ENCODE measurements at regions not wholly inside any gene's neighbourhood (a gene's known extent, or its start where the extent isn't known, plus 50 kb on each side); places are given as distances from the start of the nearest gene placed in this dataset.
"Not testable (repeated sequence)": the region's sequence is repeated elsewhere in the genome, so short reads cannot be mapped to it uniquely, and the experiment has no call there.

GRCh38 chr7:36039671-36040070, 113.4 kb upstream of the EEPD1 start:
- no peak for DNase-seq

GRCh38 chr7:36040679-36041078, 112.4 kb upstream of the EEPD1 start:
- DNase-seq: no peak

DNA sequence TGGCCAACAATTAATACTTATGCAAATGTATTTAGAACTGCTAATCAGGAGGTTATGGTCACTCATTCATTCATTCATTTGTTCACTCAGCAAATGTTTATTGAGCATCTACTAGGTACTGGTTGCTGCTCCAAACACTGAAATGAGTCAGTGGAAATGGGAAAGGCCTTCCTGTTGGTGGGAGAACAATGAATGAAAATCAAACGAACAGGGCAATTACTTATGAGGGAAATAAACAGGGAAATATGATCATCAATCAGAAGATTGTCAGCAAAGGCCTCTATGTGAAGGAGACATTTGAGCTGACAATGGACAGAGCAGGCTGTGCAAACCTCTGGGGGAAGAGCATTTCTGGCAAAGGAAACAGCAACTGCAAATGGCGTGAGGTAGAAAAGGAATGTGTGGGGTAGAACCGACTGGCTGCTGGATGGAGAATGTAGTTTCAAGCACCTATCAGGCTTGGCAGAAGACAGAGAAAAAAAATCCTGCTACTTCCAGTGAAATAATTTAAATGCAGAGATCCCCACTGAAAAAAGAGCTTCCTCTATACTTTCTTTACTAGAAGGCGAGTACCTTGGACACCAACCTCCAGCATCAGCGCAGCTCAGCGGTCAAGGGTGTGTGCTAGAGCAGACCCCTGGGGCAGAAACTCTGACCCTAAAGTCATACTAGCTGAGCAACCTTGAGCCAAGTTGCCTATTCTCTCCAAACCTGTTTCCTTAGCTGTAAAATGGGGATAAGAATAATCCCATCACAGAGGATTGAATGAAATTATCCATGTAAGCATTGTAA, 108.8 kb upstream of the EEPD1 start:
- no peak for DNase-seq

DNA sequence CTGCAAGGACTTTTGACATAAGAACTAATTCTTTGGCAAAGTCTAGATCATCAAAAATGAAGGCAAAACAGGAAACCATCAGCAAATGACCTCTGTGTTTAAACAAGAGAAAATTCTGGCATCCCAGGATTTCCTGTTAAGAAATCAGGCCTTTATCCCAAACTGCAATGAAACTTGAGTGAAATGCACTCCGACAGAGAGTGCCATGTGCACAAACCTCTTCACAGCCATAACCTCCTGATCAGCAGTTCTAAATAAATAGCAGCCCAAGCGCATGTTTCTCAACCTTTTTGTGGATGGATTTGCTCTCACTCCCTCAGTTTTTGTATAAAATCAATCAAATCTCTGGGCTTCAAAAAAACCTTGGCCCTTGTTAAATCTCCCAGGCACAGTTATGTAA, 107.7 kb upstream of the EEPD1 start:
- DNase-seq: no peak

DNA sequence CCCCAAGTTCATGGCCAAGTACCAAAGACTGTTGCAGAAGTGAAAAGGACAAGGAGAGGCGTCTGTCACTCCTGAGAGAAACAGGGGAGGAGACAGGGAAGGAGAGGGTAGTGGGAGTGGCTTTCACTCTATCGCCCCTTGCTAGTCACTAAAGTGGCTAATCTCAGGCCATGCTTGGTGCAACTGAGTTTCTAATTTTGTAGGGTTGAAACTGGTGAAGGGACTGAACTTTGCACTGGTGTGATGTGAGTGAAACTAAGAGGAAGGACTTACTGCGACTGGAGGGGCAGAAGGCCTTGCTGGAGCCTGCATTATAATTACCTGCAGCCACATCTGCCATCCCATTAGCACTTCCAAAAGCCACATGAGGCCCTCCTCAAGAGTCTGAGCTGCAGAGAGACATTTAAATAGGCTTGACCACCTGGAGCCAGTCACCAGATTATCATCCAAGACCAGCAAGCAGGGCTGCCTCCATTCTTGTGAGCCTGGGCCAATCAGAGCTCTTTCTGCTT, 107.2 kb upstream of the EEPD1 start:
- no peak for DNase-seq

GRCh38 chr7:36047091-36047658, 105.9 kb upstream of the EEPD1 start:
- no peak for DNase-seq

GRCh38 chr7:36048141-36048901, 104.7 kb upstream of the EEPD1 start:
- DNase-seq: no peak

- no peak for DNase-seq
Observed at GRCh38 chr7:36048902-36049240, 104.2 kb upstream of the EEPD1 start.

- DNase-seq: no peak
Observed at GRCh38 chr7:36051501-36051900, 101.6 kb upstream of the EEPD1 start.

GRCh38 chr7:36053589-36053988, 99.5 kb upstream of the EEPD1 start:
- DNase-seq: no peak

- DNase-seq: no peak
Observed at GRCh38 chr7:36054637-36055036, 98.4 kb upstream of the EEPD1 start.

- DNase-seq: no peak
Observed at GRCh38 chr7:36055207-36055606, 97.8 kb upstream of the EEPD1 start.

GRCh38 chr7:36057323-36057722, 95.7 kb upstream of the EEPD1 start:
- no peak for DNase-seq

- no peak for DNase-seq
Observed at GRCh38 chr7:36058020-36058592, 94.9 kb upstream of the EEPD1 start.

- DNase-seq: not testable (repeated sequence)
Observed at GRCh38 chr7:36060388-36060787, 92.7 kb upstream of the EEPD1 start.

GRCh38 chr7:36062154-36062815, 90.8 kb upstream of the EEPD1 start:
- DNase-seq: no peak

DNA sequence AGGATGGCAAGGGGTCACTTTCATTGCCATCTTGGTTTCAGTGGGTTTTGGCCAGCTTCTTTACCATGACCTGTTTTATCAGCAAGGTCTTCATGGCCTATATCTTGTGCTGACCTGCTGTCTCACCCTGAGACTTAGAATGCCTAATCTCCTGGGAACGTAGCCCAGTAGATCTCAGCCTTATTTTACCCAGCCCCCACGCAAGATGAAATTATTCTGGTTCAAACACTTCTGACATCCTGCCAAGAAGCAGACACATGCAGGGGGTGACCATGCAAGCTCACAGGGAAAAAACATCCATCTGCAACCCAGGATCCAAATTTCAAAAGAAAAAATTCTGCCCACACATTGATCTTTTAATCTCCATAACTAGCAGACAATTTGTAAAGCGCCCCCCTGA, 88.4 kb upstream of the EEPD1 start:
- no peak for DNase-seq

- DNase-seq: not testable (repeated sequence)
Observed at GRCh38 chr7:36065563-36066342, 87.3 kb upstream of the EEPD1 start.

- no peak for DNase-seq
Observed at GRCh38 chr7:36066343-36066664, 86.8 kb upstream of the EEPD1 start.

DNA sequence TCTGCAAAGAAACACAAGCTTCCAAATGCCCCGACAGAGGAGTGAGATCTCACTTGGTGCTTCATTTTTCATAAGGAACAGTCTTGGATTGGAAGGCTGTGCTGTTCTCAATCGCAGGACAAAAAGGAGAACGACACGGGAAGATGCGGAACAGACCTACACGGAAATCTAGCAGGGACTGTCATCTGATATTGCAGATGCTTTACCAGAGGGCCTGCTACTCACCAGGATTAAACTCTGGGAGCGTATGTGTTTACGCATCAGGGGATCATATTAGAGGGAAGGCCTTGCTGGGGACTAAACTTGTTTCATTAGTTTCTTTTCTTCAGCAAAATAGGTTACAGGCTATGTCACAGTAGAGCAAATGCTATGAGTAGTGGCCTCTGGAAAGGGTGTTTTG, 82.8 kb upstream of the EEPD1 start:
- DNase-seq: no peak

- DNase-seq: no peak
Observed at GRCh38 chr7:36071605-36072004, 81.4 kb upstream of the EEPD1 start.

DNA sequence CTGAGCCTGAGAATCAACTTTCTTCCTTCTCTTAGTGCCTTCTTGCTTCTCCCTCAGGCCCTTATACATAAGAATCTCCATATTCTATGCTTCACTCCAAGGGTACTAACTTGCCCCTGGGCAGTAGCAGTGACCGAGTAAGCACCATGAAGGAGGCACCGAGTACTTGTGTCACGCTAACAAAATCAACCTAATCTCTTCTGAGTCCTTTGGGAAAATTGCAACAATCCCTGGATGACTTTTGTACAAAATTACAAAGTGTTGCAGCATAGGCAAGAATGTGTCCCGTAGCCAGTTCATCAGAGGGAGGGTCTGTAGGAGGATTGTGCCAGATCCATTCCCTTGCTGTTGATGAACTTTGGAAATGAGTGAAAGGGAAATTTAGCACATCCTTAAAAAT, 80.4 kb upstream of the EEPD1 start:
- DNase-seq: no peak
